ENCODE measurements at regions not wholly inside any gene's neighbourhood (a gene's known extent, or its start where the extent isn't known, plus 50 kb on each side); places are given as distances from the start of the nearest gene placed in this dataset.
"Not testable (repeated sequence)": the region's sequence is repeated elsewhere in the genome, so short reads cannot be mapped to it uniquely, and the experiment has no call there.

- DNase-seq (ENCODE audit: low read depth in 4 of 4, low spot score in 3 of 4): no peak
Measured at GRCh38 chr2:199575416-199575815, 117.7 kb upstream of the SATB2 start.

GRCh38 chr2:199572571-199572970, 114.8 kb upstream of the SATB2 start:
- DNase-seq (ENCODE audit: low read depth in 4 of 4, low spot score in 3 of 4): no peak

- no peak for DNase-seq (ENCODE audit: low read depth in 4 of 4, low spot score in 3 of 4)
Measured at GRCh38 chr2:199570934-199571333, 113.2 kb upstream of the SATB2 start.

- DNase-seq (ENCODE audit: low read depth in 4 of 4, low spot score in 3 of 4): no peak
Measured at GRCh38 chr2:199569336-199569735, 111.6 kb upstream of the SATB2 start.

GRCh38 chr2:199558156-199558555, 100.4 kb upstream of the SATB2 start:
- DNase-seq (ENCODE audit: low read depth in 4 of 4, low spot score in 3 of 4): no peak

- DNase-seq (ENCODE audit: low read depth in 4 of 4, low spot score in 3 of 4): no peak
Measured at GRCh38 chr2:199556527-199557285, 99.0 kb upstream of the SATB2 start.

- no peak for DNase-seq (ENCODE audit: low read depth in 4 of 4, low spot score in 3 of 4)
Measured at GRCh38 chr2:199554026-199554425, 96.3 kb upstream of the SATB2 start.

GRCh38 chr2:199552141-199552540, 94.4 kb upstream of the SATB2 start:
- DNase-seq (ENCODE audit: low read depth in 4 of 4, low spot score in 3 of 4): no peak

- no peak for DNase-seq (ENCODE audit: low read depth in 4 of 4, low spot score in 3 of 4)
Measured at GRCh38 chr2:199543606-199544172, 86.0 kb upstream of the SATB2 start.

- DNase-seq (ENCODE audit: low read depth in 4 of 4, low spot score in 3 of 4): no peak
Measured at GRCh38 chr2:199535445-199536177, 77.9 kb upstream of the SATB2 start.

GRCh38 chr2:199533873-199534272, 76.1 kb upstream of the SATB2 start:
- DNase-seq (ENCODE audit: low read depth in 4 of 4, low spot score in 3 of 4): not testable (repeated sequence)

GRCh38 chr2:199527071-199527470, 69.3 kb upstream of the SATB2 start:
- no peak for DNase-seq (ENCODE audit: low read depth in 4 of 4, low spot score in 3 of 4)

GRCh38 chr2:199524689-199525574, 67.2 kb upstream of the SATB2 start:
- no peak for DNase-seq (ENCODE audit: low read depth in 4 of 4, low spot score in 3 of 4)

GRCh38 chr2:199509403-199509802, 51.7 kb upstream of the SATB2 start:
- DNase-seq (ENCODE audit: low read depth in 4 of 4, low spot score in 3 of 4): no peak
